ENCODE measurements at regions not wholly inside any gene's neighbourhood (a gene's known extent, or its start where the extent isn't known, plus 50 kb on each side); places are given as distances from the start of the nearest gene placed in this dataset.

- TF ChIP-seq CTCF (IDR thresholded peaks at IDR 0.05; ENCODE audit: unreplicated experiment), result no peak
- Mint-ChIP-seq H3K27me3 (ENCODE audit: unreplicated experiment) (no peaks in the 10 kb centered on the region), H3K4me3 (ENCODE audit: unreplicated experiment) (no peak overlapping the region), H3K4me1 (ENCODE audit: unreplicated experiment) (no peaks in the 10 kb centered on the region), H3K9me3 (ENCODE audit: unreplicated experiment) (no peaks in the 10 kb centered on the region), H3K36me3 (ENCODE audit: low read depth, unreplicated experiment) (no peaks in the 10 kb centered on the region), H3K27ac (ENCODE audit: unreplicated experiment) (no peak overlapping the region)
- DNase-seq (ENCODE audit: low spot score), result no peak
Measured at GRCh38 chr13:89846926-89847585, 1500.4 kb upstream of the MIR17HG start.

- no peaks in the 10 kb centered on the region for H3K27me3 Mint-ChIP-seq (ENCODE audit: unreplicated experiment)
- no peaks in the 10 kb centered on the region for H3K4me1 Mint-ChIP-seq (ENCODE audit: unreplicated experiment)
- no peak overlapping the region for H3K4me3 Mint-ChIP-seq (ENCODE audit: unreplicated experiment)
- no peak overlapping the region for H3K27ac Mint-ChIP-seq (ENCODE audit: unreplicated experiment)
- TF ChIP-seq CTCF (IDR thresholded peaks at IDR 0.05; ENCODE audit: unreplicated experiment), result no peak
- H3K36me3 Mint-ChIP-seq (ENCODE audit: low read depth, unreplicated experiment), result no peaks in the 10 kb centered on the region
- no peak for DNase-seq (ENCODE audit: low spot score)
- H3K9me3 Mint-ChIP-seq (ENCODE audit: unreplicated experiment), result no peaks in the 10 kb centered on the region
Measured at GRCh38 chr13:89852570-89852969, 1494.9 kb upstream of the MIR17HG start.

DNA sequence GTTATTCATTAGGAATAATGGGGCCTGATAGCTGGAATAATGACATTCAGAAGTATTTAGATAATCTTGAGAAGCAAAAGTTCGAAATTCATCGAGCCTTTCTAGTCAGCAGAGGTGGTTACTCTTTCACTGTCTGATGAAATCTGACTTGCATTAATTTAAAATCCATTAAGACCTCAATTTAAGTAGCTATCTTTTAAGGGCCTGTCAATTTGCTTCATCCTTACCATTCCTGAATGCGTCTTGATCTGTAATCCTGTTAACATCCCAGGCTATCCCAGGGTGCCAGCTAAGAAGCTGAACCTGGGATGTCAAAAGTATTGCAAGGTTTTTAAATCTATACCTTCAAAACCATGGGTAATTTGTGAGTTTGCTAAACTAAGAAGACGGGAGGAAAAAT, 1491.0 kb upstream of the MIR17HG start:
- Mint-ChIP-seq H3K4me3 (ENCODE audit: unreplicated experiment) (no peak overlapping the region), H3K9me3 (ENCODE audit: unreplicated experiment) (no peaks in the 10 kb centered on the region), H3K4me1 (ENCODE audit: unreplicated experiment) (peaks cover 5% of the 10 kb centered on the region), H3K36me3 (ENCODE audit: low read depth, unreplicated experiment) (no peaks in the 10 kb centered on the region), H3K27ac (ENCODE audit: unreplicated experiment) (no peak overlapping the region), H3K27me3 (ENCODE audit: unreplicated experiment) (no peaks in the 10 kb centered on the region)
- TF ChIP-seq CTCF (IDR thresholded peaks at IDR 0.05; ENCODE audit: unreplicated experiment), result no peak
- no peak for DNase-seq (ENCODE audit: low spot score)

- DNase-seq (ENCODE audit: low spot score), result no peak
- H3K4me3 Mint-ChIP-seq (ENCODE audit: unreplicated experiment), result no peak overlapping the region
- no peak for TF ChIP-seq CTCF (IDR thresholded peaks at IDR 0.05; ENCODE audit: unreplicated experiment)
- no peaks in the 10 kb centered on the region for H3K36me3 Mint-ChIP-seq (ENCODE audit: low read depth, unreplicated experiment)
- H3K27me3 Mint-ChIP-seq (ENCODE audit: unreplicated experiment), result no peaks in the 10 kb centered on the region
- peaks cover 5% of the 10 kb centered on the region for H3K4me1 Mint-ChIP-seq (ENCODE audit: unreplicated experiment)
- no peak overlapping the region for H3K27ac Mint-ChIP-seq (ENCODE audit: unreplicated experiment)
- H3K9me3 Mint-ChIP-seq (ENCODE audit: unreplicated experiment), result no peaks in the 10 kb centered on the region
Measured at GRCh38 chr13:89857502-89857901, 1490.0 kb upstream of the MIR17HG start.

DNA sequence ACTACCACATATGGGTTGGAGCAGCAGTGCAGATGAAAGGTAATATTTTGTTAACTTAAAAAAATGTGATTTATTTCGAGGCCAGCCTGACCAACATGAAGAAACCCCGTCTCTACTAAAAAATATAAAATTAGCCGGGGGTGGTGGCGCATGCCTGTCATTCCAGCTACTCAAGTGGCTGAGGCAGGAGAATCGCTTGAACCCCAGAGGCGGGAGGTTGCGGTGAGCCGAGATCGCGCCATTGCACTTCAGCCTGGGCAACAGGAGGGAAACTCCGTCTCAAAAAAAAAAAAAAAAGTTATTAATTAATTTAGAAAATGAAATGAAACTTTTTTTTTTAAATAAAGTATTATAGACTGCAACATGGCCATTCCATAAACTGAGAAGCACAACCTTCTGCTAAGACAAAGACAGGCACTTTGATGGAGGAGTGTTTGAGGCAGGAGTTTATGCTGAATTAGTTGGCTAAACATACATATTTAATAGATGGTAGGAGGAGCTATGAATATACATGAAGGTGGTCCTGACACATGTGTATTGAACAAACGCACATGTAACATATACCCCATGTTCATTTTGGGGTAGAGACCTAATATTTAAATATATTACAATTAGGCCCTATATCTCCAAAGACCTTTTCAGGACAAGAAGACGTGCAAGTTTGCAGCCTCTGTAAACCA, 1485.3 kb upstream of the MIR17HG start:
- Mint-ChIP-seq H3K27me3 (ENCODE audit: unreplicated experiment) (no peaks in the 10 kb centered on the region), H3K4me1 (ENCODE audit: unreplicated experiment) (peaks cover 9% of the 10 kb centered on the region), H3K27ac (ENCODE audit: unreplicated experiment) (no peak overlapping the region), H3K4me3 (ENCODE audit: unreplicated experiment) (no peak overlapping the region), H3K36me3 (ENCODE audit: low read depth, unreplicated experiment) (no peaks in the 10 kb centered on the region), H3K9me3 (ENCODE audit: unreplicated experiment) (no peaks in the 10 kb centered on the region)
- no peak for TF ChIP-seq CTCF (IDR thresholded peaks at IDR 0.05; ENCODE audit: unreplicated experiment)
- no peak for DNase-seq (ENCODE audit: low spot score)
